Duodenal mucosa (tissue), 2 donors: ENCODE measurements at regions not wholly inside any gene's neighbourhood (a gene's known extent, or its start where the extent isn't known, plus 50 kb on each side); places are given as distances from the start of the nearest gene placed in this dataset.

Source experiments
- H3K27ac ChIP-seq: one replicate; pipeline ENCODE4 v1.7.0; 2013; ENCODE audit warnings: low read depth, low read length
- H3K27me3 ChIP-seq, 2 donors: one replicate each; pipeline ENCODE4 v1.7.0; 2013; ENCODE audit warnings: low read length in 2 of 2, control low read depth in 1 of 2; ENCODE audit not compliant: insufficient read depth in 2 of 2, control insufficient read depth in 1 of 2
- H3K36me3 ChIP-seq, 2 donors: one replicate each; pipeline ENCODE4 v1.7.0; 2013; ENCODE audit warnings: low read length in 2 of 2, control low read depth in 1 of 2; ENCODE audit not compliant: insufficient read depth in 2 of 2, control insufficient read depth in 1 of 2
- H3K4me1 ChIP-seq, 2 donors: one replicate each; pipeline ENCODE4 v1.7.0; 2013; ENCODE audit warnings: low read length in 2 of 2, control low read depth in 1 of 2; ENCODE audit not compliant: insufficient read depth in 2 of 2, control insufficient read depth in 1 of 2
- H3K4me3 ChIP-seq, 2 donors: one replicate each; pipeline ENCODE4 v1.7.0; 2013; ENCODE audit warnings: low read length in 2 of 2, low read depth in 1 of 2
- H3K9ac ChIP-seq, 2 donors: one replicate each; pipeline ENCODE4 v1.7.0; 2013; ENCODE audit warnings: low read length in 2 of 2, low read depth in 1 of 2
- H3K9me3 ChIP-seq, 2 donors: one replicate each; pipeline ENCODE4 v1.7.0; 2013; ENCODE audit warnings: low read length in 2 of 2, control low read depth in 1 of 2; ENCODE audit not compliant: control insufficient read depth in 1 of 2

DNA sequence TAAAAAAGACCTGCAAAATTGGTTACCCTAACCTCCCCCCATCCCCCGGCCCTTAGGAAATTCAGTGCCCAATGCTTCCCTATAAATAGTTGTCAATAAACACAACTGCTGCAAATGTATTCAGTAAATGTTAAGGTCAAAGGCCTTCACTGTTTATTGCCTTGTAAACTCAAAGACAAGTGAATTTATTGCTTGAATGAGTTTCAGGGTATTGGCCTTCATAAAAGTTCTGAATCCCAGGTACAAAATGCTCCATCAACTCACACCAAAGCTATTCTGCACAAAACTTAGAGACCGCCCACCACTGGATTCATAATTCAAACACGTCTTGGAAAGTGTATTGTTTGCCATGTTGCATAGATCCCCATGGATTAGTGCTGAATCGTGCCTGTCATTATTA is 63.3 kb upstream of the CDKN3 start:
- no peaks in the 10 kb centered on the region for H3K27me3 ChIP-seq
- no peak overlapping the region for H3K4me3 ChIP-seq
- H3K27ac ChIP-seq, result no peak overlapping the region
- no peak overlapping the region for H3K9ac ChIP-seq
- no peaks in the 10 kb centered on the region for H3K9me3 ChIP-seq
- H3K36me3 ChIP-seq, result no peaks in the 10 kb centered on the region
- H3K4me1 ChIP-seq, result peaks cover 4 to 10% of the 10 kb centered on the region in 2 donors

DNA sequence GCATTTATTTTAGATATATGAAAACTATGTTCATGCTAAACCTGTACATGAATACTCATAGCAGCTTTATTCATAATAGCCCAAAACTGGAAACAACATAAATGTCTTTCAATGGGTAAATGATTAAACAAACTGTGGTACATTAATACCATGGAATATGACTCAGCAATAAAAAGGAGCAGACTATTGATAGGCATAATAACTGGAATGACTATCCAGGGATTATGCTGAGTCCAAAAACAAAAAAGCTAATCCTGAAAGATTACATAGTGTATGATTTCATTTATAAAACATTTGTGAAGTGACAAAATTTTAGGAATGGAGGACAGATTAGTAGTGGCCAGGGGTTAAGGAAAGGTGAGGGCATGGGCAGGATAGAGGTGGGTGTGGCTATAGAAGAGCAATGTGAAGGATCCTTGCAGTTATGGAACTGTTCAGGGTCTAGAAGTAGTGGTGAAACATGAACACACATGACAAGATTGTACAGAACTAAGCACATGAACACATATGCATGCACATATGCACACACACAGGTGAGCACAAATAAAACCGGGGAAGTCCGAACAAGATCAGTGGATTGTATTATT is 61.1 kb upstream of the CDKN3 start:
- H3K9ac ChIP-seq, result no peak overlapping the region
- H3K4me3 ChIP-seq, result no peak overlapping the region
- H3K4me1 ChIP-seq, result peaks cover 4 to 10% of the 10 kb centered on the region in 2 donors
- H3K27me3 ChIP-seq, result no peaks in the 10 kb centered on the region
- no peak overlapping the region for H3K27ac ChIP-seq
- H3K9me3 ChIP-seq, result no peaks in the 10 kb centered on the region
- no peaks in the 10 kb centered on the region for H3K36me3 ChIP-seq

DNA sequence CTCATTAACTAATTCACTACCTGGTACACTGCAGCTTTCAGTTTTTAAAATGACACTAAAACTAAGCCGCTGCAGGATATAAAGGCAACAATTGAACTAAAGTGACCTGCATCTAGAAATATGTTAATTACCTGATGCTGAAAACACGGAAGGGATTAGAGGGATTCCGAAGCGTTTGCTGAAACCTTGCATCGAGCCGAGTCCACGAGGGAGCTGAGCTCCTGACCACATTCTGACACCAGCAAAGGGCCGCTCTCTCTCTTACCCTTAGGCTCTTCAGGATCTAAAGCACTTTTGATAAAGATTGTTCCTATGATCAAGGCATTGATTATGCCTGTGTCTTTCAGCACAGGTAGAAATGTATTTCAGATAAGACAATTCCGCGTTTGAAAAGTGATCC is 59.5 kb upstream of the CDKN3 start:
- Histone ChIP-seq H3K36me3 (no peaks in the 10 kb centered on the region), H3K4me3 (no peak overlapping the region), H3K9ac (no peak overlapping the region), H3K27me3 (no peaks in the 10 kb centered on the region), H3K4me1 (peaks cover 4 to 10% of the 10 kb centered on the region in 2 donors), H3K9me3 (no peaks in the 10 kb centered on the region), H3K27ac (no peak overlapping the region)

- Histone ChIP-seq H3K27me3 (no peaks in the 10 kb centered on the region), H3K9me3 (no peaks in the 10 kb centered on the region), H3K4me1 (peaks cover 4 to 5% of the 10 kb centered on the region in 2 donors), H3K36me3 (no peaks in the 10 kb centered on the region), H3K4me3 (no peak overlapping the region), H3K27ac (no peak overlapping the region), H3K9ac (no peak overlapping the region)
These were observed 58.0 kb upstream of the CDKN3 start for GRCh38 chr14:54338696-54339317.

GRCh38 chr14:54339771-54340170 is 57.0 kb upstream of the CDKN3 start:
- H3K9ac ChIP-seq, result no peak overlapping the region
- no peaks in the 10 kb centered on the region for H3K36me3 ChIP-seq

DNA sequence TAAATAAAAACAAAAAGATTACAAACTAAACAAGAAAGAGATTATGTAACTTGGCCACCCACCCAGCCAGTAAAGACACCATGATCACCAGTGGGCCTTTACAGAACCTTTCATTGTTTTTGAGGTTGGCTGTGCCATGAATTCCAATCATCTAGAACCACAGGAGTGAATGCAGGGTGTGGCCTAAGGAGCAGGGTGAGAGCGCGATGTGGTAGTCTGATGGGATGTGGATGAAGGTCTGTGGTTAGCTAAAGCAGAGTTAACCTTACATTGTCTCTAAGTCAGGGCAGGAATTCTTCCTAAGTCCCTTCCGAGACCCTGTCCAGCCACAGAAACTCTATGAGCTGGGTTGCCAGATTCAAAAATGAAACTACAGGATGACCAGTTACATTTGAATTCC is 54.0 kb upstream of the CDKN3 start:
- H3K4me3 ChIP-seq, result no peak overlapping the region
- no peak overlapping the region for H3K9ac ChIP-seq
- H3K27ac ChIP-seq, result no peak overlapping the region
- H3K9me3 ChIP-seq, result no peaks in the 10 kb centered on the region
- H3K36me3 ChIP-seq, result no peaks in the 10 kb centered on the region
- no peaks in the 10 kb centered on the region for H3K4me1 ChIP-seq
- H3K27me3 ChIP-seq, result no peaks in the 10 kb centered on the region

More at GRCh38 chr14:54339771-54340170, 57.0 kb upstream of the CDKN3 start:
- H3K27me3 ChIP-seq, result no peaks in the 10 kb centered on the region
- no peaks in the 10 kb centered on the region for H3K9me3 ChIP-seq
- H3K4me3 ChIP-seq, result no peak overlapping the region
- H3K4me1 ChIP-seq, result peaks cover 0 to 4% of the 10 kb centered on the region in 2 donors
- H3K27ac ChIP-seq, result no peak overlapping the region

GRCh38 chr14:54343272-54344121 is 53.3 kb upstream of the CDKN3 start:
- no peaks in the 10 kb centered on the region for H3K27me3 ChIP-seq
- H3K9ac ChIP-seq, result no peak overlapping the region
- no peak overlapping the region for H3K4me3 ChIP-seq
- H3K9me3 ChIP-seq, result no peaks in the 10 kb centered on the region
- H3K27ac ChIP-seq, result no peak overlapping the region
- H3K36me3 ChIP-seq, result no peaks in the 10 kb centered on the region
- H3K4me1 ChIP-seq, result peaks cover 0 to 4% of the 10 kb centered on the region in 2 donors

GRCh38 chr14:54344445-54344844 is 52.4 kb upstream of the CDKN3 start:
- Histone ChIP-seq H3K27ac (no peak overlapping the region), H3K4me1 (peaks cover 0 to 6% of the 10 kb centered on the region in 2 donors), H3K36me3 (no peaks in the 10 kb centered on the region)

DNA sequence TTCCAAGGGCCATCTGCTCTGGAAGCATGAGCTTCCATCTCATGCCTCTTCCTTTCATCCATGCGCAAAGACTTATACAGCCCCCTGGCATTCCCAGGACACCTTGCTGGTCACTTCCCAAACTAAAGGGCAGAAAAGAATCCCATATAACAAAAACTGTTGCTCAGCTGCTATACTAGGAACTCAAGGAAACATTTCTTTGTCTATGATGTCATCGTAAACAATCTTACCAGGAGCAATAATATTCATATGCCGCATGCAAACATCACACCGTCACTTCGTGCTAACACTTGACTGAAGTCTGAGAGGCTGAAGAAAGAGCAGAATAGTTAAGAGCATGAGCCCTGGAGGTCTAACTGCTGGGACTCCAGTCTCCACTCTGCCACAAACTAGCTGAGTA is 50.5 kb upstream of the CDKN3 start:
- Histone ChIP-seq H3K9me3 (no peaks in the 10 kb centered on the region), H3K36me3 (no peaks in the 10 kb centered on the region), H3K9ac (no peak overlapping the region), H3K27me3 (no peaks in the 10 kb centered on the region), H3K4me3 (no peak overlapping the region), H3K4me1 (peaks cover 0 to 7% of the 10 kb centered on the region in 2 donors), H3K27ac (no peak overlapping the region)

More at GRCh38 chr14:54344445-54344844, 52.4 kb upstream of the CDKN3 start:
- no peak overlapping the region for H3K9ac ChIP-seq
- no peaks in the 10 kb centered on the region for H3K27me3 ChIP-seq
- no peaks in the 10 kb centered on the region for H3K9me3 ChIP-seq
- no peak overlapping the region for H3K4me3 ChIP-seq
